Activated CD4-positive, alpha-beta T cell treated with anti-CD3 and anti-CD28 coated beads, Interleukin-2, Interleukin-4, amounts not matched to agents 100 ng/mL and 50 ng/mL, durations not matched to agents 16 hours and 8 hours (primary cell): ENCODE measurements at regions not wholly inside any gene's neighbourhood (a gene's known extent, or its start where the extent isn't known, plus 50 kb on each side); places are given as distances from the start of the nearest gene placed in this dataset.
"Not testable (repeated sequence)": the region's sequence is repeated elsewhere in the genome, so short reads cannot be mapped to it uniquely, and the experiment has no call there.

Source experiments
- DNase-seq: peaks from one replicate; pipeline ENCODE4 v3.0.0-alpha.2; 2020; ENCODE audit warnings: low spot score

GRCh38 chr6:155762649-155763048 lies 307.0 kb upstream of the NOX3 start:
- DNase-seq = no peak

DNA sequence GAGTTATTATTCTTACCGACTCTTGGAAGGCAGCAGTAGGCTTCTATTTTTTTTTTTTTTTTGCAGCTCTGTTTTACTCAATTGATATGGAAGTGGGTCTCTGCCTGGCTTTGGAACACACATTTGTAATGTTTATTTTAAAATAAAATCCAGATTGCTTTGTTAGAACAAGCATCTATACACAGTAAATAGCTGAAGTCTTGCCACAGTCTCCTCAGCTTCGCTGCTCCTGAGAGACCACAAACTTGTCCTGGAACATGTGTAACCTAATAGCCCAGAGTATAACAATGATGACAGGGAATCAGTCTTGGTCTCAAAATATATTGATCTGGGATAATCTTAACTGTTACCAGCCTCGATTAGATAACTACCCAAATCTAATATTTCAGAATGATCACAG lies 299.8 kb upstream of the NOX3 start:
- DNase-seq = no peak

- DNase-seq = not testable (repeated sequence)
These were observed 293.1 kb upstream of the NOX3 start for GRCh38 chr6:155748778-155749177.

- no peak for DNase-seq
These were observed 291.9 kb upstream of the NOX3 start for GRCh38 chr6:155747491-155747890.

- DNase-seq = no peak
These were observed 285.3 kb upstream of the NOX3 start for GRCh38 chr6:155740781-155741399.

GRCh38 chr6:155738602-155739105 lies 283.0 kb upstream of the NOX3 start:
- no peak for DNase-seq

DNA sequence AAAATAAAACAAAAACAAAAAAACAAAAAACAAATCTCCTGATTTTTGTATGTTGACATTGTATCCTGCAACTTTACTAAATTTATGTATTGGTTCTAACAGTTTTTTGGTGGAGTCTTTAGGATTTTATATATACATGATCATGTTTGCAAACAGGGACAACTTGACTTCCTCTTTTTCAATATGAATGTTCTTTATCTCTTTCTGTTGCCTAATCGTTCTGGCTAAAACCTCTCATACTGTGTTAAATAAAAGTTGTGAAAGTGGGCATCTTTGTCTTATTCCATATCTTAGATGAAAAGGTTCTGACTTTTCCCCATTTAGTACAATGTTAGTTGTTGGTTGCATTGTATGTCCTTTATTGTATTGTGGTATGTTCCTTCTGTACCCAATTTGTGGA lies 261.7 kb upstream of the NOX3 start:
- DNase-seq = no peak

DNA sequence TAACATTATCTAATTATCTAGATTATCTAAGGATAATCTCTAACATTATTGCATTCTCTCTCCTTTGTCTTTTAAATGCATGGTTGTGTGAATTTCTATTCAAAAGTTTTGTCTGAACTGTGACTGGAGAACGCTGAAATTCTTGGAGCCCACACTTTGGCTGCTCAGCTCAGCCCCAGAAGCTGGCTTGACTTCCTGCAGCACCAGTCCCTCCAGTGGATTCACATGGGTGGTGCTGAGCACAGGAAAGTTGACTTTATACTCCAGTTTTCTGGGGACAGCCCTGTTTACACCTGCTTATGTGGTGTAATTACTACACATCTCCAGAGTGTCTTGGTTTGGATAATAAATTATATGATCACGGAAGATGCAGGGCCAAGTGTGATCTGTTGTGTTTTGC lies 255.1 kb upstream of the NOX3 start:
- DNase-seq = no peak

- no peak for DNase-seq
These were observed 253.6 kb upstream of the NOX3 start for GRCh38 chr6:155709262-155709661.

- no peak for DNase-seq
These were observed 252.5 kb upstream of the NOX3 start for GRCh38 chr6:155708100-155708499.

GRCh38 chr6:155706806-155707205 lies 251.2 kb upstream of the NOX3 start:
- no peak for DNase-seq

- no peak for DNase-seq
These were observed 250.7 kb upstream of the NOX3 start for GRCh38 chr6:155706341-155706740.

DNA sequence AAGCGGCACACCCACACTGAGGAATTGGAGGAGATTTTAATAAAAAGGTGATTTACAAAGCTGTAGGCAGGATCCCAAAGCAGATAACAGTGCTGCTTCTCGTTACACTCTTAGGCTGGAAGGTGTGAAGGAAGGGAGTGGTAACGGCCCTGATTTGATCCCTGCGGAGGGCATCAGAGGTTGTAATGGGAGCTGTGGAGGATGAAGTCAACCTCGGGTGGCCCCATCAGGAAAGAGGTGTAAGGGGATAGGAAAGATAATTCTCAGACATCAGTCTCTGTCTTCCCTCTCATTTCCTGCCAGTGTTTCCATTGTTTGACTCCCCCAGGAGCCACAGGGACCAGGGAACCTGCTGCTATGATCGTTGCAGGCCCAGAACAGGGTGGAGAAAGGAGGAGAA lies 245.7 kb upstream of the NOX3 start:
- no peak for DNase-seq

DNA sequence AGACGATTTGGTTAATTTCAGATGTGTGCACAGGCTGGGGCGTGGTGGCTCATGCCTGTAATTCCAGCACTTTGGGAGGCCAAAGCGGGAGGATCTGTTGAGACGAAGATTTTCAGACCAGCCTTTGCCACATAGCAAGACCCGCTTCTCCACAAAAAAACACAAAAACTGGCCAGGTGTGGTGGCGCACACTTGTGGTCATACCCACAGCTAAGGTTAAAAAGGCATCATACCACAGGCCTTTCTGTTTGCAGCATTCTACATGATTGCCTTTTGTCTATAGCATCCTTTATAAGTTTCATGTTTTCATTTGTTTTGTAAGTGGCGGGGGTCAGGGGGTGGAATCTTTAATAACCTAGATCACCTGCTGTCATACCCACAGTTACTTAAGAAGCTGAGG lies 239.9 kb upstream of the NOX3 start:
- DNase-seq = no peak

DNA sequence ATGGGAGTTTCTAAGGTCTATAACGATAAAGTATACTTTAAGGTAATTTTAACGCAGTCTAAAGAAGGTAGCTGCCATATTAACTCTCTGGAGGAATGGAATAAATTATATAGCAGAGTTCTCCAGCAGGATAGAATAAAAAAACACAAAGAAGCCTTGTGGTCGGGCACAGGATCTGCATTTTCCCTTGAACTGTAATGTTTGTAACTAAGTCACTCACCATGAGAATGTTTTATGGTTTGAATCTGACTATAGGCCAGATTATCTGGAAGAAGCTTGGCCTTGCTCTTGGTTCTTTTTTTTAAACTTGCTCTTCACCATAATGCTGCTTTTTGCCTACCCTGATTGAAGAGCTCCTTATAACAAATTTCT lies 238.8 kb upstream of the NOX3 start:
- DNase-seq = no peak

GRCh38 chr6:155693573-155694418 lies 238.2 kb upstream of the NOX3 start:
- no peak for DNase-seq

DNA sequence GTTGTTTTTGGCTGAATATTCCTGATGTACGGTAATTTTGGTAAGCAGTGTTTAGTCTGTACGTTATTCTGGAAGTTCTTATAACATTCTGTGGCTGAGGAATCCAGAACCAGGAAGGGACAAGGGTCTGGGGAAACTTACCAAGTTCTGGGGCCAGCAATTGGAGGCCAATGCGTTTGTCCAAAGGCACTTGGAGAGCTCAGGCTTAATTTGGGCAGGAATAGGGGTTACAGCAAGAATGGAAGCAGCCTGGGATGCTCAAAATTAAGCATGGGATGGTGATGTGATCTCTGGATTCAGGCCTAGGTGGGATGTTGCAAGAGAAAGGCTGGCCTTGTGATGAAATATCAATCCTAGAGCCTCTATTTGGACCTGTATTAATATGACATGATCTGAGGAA lies 235.2 kb upstream of the NOX3 start:
- DNase-seq = no peak

DNA sequence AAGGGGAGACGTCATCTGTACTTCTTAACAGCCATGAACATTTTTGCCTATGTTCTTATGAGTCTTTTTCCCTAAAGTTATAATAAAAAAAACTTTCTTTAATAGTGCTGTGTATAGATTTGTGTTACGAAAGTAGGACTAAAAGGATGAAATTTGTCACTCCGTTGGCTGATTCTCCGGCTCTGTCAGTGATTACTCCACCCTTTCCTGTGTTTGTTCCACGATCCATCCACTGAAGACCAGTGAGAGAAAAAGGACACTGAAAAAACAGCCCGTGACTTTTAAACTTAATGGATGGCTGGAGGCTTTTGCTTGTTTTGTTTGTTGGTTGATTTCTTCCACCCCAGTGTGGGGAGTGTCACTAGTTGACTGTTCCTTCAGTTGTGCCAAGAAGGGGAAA lies 232.0 kb upstream of the NOX3 start:
- no peak for DNase-seq

DNA sequence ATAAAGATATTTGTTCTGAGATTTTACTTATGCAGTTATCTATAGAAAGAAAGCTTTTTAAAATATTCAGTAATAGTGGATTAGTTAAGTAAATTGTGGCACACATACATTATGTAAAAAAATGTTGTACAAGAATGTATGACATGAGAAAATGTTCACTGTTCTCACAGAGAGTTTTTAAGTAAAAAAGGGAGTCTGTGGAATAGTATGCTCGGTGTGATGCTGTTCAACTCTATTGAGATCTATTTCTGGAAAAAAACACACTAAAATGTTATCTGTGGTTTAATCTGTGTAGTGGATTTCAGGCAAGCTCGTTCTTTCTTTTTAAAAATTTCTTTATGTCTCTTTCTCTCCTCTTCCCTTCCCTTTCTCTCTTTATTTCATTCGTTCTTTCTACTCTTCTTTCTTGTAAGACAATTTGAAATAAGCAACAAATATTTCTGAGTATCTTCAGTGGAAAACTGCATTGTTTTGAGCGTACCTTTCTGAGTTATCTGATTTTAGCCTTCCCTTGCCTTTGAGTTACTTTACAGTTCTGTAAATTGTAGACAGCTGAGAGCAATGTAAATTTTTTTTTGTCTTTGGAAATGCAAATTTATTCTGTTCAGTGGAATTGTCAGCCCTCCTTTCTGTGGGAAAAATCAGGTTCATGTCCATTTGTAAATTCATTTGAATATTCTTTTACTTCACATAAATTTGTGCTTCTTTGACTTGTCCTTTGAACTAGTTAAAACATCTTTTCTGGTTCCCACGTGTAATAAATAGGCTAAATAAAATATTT lies 229.0 kb upstream of the NOX3 start:
- DNase-seq = no peak

GRCh38 chr6:155678361-155678760 lies 222.7 kb upstream of the NOX3 start:
- no peak for DNase-seq

- DNase-seq = no peak
These were observed 220.7 kb upstream of the NOX3 start for GRCh38 chr6:155676346-155676745.

GRCh38 chr6:155670655-155671054 lies 215.0 kb upstream of the NOX3 start:
- DNase-seq = no peak
